ENCODE measurements at regions not wholly inside any gene's neighbourhood (a gene's known extent, or its start where the extent isn't known, plus 50 kb on each side); places are given as distances from the start of the nearest gene placed in this dataset.

DNA sequence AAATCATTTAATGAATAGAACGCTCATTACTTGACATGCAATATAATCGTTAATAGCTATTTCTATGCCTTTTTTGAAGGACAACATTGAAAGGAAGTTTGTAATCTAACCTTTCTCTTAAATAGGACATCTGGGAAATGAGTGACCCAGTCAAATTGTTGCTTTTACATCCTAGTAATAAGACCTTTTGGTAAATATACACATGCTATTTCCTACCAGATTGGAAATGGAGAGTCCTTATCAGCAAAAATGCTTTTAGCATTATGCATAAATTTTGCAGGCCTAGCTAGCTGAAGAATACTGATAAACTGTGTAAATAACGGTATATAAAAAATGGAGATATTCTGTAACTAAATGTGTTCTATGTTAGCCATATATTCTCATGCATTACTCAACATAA, 567.3 kb upstream of the DSEL start:
- no peak for DNase-seq

- DNase-seq: no peak
Observed at GRCh38 chr18:68083131-68083530, 566.6 kb upstream of the DSEL start.

- DNase-seq: no peak
Observed at GRCh38 chr18:68072744-68073143, 556.2 kb upstream of the DSEL start.

- DNase-seq: no peak
Observed at GRCh38 chr18:68060871-68061270, 544.4 kb upstream of the DSEL start.

DNA sequence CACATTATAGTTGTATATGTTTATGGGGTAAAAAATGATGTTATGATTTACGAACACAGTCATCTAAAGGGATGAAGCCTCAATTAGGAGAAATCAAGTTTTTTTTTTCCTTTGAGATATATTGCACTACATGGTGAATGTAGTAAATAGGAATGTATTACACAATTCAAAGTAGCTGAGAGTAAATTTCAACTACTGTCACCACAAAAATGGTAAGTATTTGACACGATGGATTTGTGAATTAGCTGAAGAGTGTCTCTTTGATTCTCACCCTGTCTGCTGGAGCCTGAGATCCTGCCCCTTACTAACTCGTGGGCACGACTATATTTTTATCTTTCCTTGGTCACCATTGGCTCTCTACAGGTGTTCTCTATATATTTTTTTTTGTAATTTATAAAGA, 540.4 kb upstream of the DSEL start:
- DNase-seq: no peak

DNA sequence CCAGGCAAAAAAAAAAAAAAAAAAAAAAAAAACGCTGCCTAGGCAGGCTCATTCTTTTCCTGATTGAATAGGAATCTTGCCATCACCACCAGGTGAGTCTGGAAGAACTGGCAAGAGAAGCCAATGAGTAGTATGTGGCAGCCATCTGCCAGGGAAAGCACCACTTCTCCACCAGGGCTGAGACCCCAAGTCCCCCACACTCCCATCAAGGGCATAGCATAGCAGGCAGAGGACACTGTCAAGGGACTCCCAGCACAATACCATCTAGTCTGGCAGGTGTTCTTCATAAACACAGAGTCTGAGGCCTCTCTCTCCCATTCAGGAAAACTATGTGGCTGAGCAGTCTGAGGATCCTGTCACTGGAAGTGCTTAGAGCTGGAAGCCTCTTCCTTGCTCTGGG, 538.1 kb upstream of the DSEL start:
- no peak for DNase-seq

GRCh38 chr18:68053290-68053689, 536.8 kb upstream of the DSEL start:
- DNase-seq: no peak

GRCh38 chr18:68041327-68041726, 524.8 kb upstream of the DSEL start:
- DNase-seq: no peak

DNA sequence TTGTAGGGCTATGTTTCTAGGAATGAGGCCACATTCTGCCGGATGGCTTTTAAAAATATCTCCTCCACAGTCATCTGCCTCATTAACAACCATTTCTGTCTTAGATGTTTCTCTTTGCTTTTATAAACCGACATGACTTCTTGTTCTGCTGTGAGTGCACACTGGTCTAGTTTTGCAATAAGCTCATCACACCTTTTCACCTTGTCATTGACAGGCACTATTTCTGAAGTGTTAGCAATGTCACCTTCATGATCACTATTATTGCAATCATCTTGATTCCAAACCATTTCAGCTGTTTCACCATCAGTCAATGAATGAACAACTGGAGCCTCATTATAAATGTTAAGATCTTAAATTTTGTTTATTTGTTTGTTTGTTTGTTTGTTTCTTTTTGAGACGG, 523.7 kb upstream of the DSEL start:
- no peak for DNase-seq

DNA sequence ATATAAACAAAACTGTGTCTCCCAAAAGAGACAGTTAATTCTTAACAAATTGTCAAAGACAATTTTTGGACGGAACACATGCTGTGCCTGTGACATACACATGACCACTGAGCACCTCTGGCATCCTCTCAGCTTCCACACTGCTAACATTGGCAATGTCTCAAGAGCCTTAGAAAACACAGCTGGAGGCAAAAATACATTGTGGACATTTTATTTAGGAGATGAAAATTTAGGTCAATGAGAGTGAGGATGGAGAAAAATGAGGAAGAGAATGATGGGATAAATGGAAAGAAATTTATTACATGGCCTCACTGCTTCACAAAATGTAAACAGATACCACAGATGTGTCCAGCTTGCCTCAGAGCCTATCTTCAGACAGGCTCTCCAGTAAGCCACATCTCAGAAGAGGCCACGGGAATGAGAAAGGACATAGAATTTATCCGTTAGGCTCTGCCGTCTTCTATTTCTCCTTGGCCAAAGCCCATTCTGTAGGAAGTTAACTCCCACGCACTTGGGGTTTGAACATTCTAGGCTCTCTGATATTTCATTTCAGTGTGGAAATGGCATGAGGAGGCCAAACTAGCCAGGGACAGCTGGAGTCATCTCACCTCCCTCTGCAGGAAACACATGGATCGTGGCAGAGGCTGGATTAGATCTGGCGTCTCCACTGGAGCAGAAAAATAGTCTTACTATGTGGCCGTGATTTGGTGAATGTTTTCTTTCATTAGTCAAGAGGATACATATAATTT, 519.4 kb upstream of the DSEL start:
- DNase-seq: no peak

- no peak for DNase-seq
Observed at GRCh38 chr18:68034296-68034695, 517.8 kb upstream of the DSEL start.

GRCh38 chr18:68033466-68033865, 516.9 kb upstream of the DSEL start:
- DNase-seq: no peak

- DNase-seq: no peak
Observed at GRCh38 chr18:68024716-68025115, 508.2 kb upstream of the DSEL start.

- no peak for DNase-seq
Observed at GRCh38 chr18:68017385-68017784, 500.9 kb upstream of the DSEL start.

DNA sequence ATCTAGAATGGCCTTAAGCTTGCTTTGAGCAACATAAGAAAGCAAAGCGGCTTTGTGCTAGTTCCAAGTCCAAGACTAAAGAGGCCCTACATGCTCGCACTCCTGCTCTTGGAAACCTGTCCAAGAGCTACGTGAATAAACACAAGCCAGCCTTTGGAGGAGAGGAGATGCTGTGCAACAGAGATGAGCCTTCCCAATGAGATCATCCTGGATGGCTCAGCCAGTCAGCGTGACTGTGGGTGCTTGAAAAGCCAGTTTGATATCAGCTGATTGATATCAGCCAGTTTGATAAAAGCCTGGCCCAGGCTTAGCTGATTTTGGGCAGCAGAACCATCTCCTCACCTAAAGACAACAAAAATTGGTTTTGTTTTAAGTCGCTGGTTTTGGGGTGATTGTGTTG, 481.0 kb upstream of the DSEL start:
- no peak for DNase-seq

- no peak for DNase-seq
Observed at GRCh38 chr18:67995769-67996168, 479.2 kb upstream of the DSEL start.

DNA sequence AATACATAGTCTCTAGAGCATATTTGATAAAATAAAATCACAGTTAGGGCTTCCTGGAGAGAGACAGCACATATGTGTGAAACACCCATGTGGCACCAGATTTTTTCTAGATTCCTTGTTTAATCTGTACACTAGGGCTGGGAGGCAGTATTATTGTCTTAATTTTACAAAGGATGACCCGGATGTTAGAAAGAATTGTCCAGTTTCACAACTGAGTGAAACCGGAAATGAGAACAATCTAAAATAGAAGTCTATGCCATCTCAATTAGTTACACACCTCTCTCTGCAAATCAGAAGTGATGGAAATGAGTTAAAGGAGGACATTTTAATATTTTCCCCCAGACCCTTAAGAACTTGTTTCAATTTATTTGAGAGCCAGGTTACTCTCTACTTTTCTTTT, 463.7 kb upstream of the DSEL start:
- DNase-seq: no peak

GRCh38 chr18:67977067-67977616, 460.6 kb upstream of the DSEL start:
- DNase-seq: no peak

- no peak for DNase-seq
Observed at GRCh38 chr18:67973916-67974315, 457.4 kb upstream of the DSEL start.

GRCh38 chr18:67969458-67969857, 452.9 kb upstream of the DSEL start:
- DNase-seq: no peak

DNA sequence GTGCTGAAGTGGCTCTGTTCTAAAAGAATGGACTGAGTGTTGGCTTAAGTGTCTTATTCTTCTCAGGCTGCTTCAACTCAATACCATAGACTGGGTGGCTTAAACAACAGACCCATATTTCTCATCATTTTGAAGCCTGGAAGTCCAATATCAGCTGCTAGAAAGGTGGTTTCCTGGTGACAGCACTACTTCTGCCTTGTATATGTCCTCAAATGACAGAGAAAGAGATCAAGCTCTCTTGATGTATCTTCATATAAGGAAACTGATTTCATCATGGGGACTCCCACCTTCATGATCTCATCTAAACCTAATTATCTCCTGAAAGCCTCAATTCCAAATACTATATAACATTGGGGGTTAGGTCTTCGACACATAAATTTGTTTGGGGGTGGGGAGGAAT, 449.7 kb upstream of the DSEL start:
- DNase-seq: no peak

- DNase-seq: no peak
Observed at GRCh38 chr18:67964462-67964861, 447.9 kb upstream of the DSEL start.

DNA sequence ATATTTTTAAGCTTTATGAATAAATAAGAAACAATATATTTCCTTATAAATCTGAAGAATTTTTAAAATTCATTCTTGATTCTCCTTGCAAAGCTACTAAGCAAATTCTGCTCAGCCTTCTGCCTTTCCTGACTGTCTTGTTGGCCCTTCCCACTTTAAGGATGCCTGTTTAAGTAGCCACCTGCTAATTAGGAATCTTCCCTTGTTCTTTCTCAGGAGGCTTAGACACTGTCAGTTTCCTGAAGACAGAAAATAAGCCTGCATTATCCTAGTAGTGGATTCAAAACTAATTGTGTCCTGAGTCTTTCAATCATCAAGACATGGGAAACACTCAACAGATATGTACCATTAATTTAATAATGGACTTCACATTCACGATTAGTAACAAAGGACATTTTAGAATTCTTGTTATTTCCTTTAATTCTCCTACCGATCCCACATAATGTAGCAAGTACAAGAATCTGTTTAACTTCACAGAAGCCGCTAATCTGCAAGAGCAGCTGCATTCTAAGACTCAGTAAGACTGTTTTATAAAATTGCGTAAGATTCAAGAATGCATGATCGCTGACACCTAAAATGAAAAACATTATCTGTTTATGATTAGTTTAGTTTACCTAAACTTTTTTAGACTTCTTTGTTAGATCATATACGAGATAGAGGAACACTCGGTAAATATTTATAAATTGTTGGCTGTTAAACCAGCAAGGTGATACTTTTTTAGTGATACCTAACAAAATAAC, 445.4 kb upstream of the DSEL start:
- no peak for DNase-seq

DNA sequence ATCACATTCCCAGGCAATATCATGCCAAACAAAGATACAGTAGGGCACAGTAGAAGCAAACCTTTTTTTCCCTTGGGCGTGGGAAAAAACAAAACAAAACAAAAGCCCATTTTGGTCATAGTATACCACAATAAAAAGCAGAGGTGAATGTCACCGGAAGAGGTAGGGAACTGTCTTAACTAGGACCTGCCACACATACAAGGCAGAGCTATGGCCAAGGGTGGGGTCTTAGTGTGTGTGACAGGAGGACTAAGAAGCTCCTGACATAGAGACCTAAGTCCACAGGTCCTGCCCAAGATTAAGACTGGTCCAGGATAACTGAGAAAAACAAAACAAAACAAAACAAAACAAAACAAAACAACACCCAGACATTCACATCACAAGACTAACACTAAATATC, 441.2 kb upstream of the DSEL start:
- no peak for DNase-seq

DNA sequence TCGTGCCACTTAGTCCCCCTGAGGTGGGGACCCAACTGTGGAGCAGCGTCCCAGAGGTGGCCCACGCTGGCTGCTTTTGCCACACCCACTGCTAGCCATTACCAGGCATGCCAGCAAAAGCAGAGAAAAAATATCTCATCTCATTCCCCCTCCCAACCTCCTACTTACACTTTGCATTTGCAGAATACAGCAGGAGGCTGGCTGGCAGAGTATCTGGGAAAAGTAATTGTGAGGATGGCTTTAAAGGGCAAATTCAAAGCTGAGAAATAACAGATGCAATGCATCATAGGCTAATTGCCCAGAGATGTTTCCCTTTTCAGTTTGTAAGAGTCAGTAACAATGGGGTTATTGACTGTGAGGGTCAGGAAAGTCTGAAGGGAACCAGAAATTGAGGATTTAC, 438.1 kb upstream of the DSEL start:
- DNase-seq: no peak
